Endothelial cell (in vitro differentiated cells): ENCODE measurements at regions not wholly inside any gene's neighbourhood (a gene's known extent, or its start where the extent isn't known, plus 50 kb on each side); places are given as distances from the start of the nearest gene placed in this dataset.

ENCODE experiments used
- DNase-seq: peaks from one replicate; pipeline ENCODE4 v3.0.0; 2021; ENCODE audit warnings: low spot score
- H3K27ac Mint-ChIP-seq: one replicate; pipeline ENCODE4 v1.8.0; 2021; ENCODE audit warnings: mixed read lengths, inconsistent platforms; ENCODE audit not compliant: unreplicated experiment
- H3K27me3 Mint-ChIP-seq: one replicate; pipeline ENCODE4 v1.8.0; 2021; ENCODE audit warnings: mild to moderate bottlenecking, moderate library complexity, mixed read lengths, inconsistent platforms; ENCODE audit not compliant: unreplicated experiment
- H3K36me3 Mint-ChIP-seq: one replicate; pipeline ENCODE4 v1.8.0; 2021; ENCODE audit warnings: mild to moderate bottlenecking, low read depth, mixed read lengths, inconsistent platforms; ENCODE audit not compliant: unreplicated experiment
- H3K4me1 Mint-ChIP-seq: one replicate; pipeline ENCODE4 v1.8.0; 2021; ENCODE audit warnings: mild to moderate bottlenecking, mixed read lengths, inconsistent platforms; ENCODE audit not compliant: unreplicated experiment
- H3K4me3 Mint-ChIP-seq: one replicate; pipeline ENCODE4 v1.8.0; 2021; ENCODE audit warnings: mild to moderate bottlenecking, mixed read lengths, inconsistent platforms; ENCODE audit not compliant: unreplicated experiment
- H3K9me3 Mint-ChIP-seq: one replicate; pipeline ENCODE4 v1.8.0; 2021; ENCODE audit warnings: mixed read lengths, inconsistent platforms; ENCODE audit not compliant: unreplicated experiment
- TF ChIP-seq, protein P1 (sequence below): fragments of 200-600 bp; sonication (generic); IDR thresholded peaks from one replicate; pipeline ENCODE4 v1.5.0; 2021; ENCODE audit warnings: antibody characterized with exemption; ENCODE audit not compliant: unreplicated experiment

DNA sequence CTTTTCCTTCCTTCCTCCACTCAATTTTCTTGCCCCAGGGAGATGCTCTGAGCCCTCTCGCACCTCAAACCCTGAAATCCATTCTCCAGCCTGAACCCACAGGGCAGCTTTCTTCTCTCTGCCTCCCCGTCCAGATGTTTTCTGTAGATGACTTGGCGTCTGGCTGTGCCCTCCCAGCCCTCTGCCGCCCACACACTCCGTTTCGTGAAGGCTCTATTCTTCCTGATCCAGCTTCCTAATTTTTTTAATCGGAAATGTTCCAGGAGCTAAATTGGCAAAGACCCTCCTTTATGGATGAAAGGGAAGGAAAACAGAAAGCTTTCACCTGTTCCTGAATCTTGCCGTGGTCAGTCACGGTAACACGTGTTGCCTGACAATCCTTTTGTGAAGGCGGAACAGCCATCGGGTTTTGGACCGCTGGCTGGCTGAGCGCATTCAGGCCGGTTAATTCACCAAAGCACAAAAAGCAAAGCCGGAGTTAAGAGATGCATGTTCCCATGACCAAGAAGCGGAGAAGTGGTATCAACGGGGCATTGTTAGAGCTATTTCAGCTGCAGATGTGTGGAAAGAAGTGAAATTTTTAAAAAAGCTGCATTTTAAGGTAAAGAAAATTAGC, 70.2 kb upstream of the FBRSL1 start:
- no peak overlapping the region for H3K27ac Mint-ChIP-seq
- DNase-seq: no peak
- no peaks in the 10 kb centered on the region for H3K36me3 Mint-ChIP-seq
- no peaks in the 10 kb centered on the region for H3K9me3 Mint-ChIP-seq
- no peak overlapping the region for H3K4me3 Mint-ChIP-seq
- H3K4me1 Mint-ChIP-seq: no peaks in the 10 kb centered on the region
- H3K27me3 Mint-ChIP-seq: peaks cover 20% of the 10 kb centered on the region
- TF ChIP-seq, protein P1, sequence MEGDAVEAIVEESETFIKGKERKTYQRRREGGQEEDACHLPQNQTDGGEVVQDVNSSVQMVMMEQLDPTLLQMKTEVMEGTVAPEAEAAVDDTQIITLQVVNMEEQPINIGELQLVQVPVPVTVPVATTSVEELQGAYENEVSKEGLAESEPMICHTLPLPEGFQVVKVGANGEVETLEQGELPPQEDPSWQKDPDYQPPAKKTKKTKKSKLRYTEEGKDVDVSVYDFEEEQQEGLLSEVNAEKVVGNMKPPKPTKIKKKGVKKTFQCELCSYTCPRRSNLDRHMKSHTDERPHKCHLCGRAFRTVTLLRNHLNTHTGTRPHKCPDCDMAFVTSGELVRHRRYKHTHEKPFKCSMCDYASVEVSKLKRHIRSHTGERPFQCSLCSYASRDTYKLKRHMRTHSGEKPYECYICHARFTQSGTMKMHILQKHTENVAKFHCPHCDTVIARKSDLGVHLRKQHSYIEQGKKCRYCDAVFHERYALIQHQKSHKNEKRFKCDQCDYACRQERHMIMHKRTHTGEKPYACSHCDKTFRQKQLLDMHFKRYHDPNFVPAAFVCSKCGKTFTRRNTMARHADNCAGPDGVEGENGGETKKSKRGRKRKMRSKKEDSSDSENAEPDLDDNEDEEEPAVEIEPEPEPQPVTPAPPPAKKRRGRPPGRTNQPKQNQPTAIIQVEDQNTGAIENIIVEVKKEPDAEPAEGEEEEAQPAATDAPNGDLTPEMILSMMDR: no peak

DNA sequence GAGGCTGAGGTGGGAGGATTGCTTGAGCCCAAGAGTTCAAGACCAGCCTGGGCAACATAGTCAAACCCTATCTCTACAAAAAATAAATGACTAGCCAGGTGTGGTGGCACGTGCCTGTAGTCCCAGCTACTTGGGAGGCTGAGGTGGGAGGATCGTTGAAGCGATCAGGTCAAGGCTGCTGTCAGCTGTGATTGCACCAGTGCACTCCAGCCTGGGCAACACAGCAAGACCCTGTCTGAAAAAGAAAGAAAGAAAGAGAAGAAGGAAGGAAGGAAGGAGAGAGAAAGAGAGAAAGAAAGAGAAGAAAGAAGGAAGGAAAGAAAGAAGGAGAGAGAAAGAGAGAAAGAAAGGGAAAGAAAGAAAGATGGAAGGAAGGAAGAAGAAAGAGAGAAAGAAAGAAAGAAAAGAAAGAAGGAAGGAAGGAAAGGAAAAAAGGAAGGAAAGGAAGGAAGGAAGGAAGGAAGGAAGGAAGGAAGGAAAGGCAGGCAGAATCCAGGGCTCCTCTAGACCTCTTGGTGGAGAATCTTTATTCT, 71.5 kb upstream of the FBRSL1 start:
- no peaks in the 10 kb centered on the region for H3K4me1 Mint-ChIP-seq
- no peak overlapping the region for H3K4me3 Mint-ChIP-seq
- no peak for DNase-seq
- H3K36me3 Mint-ChIP-seq: no peaks in the 10 kb centered on the region
- TF ChIP-seq, protein P1: no peak
- no peaks in the 10 kb centered on the region for H3K9me3 Mint-ChIP-seq
- no peak overlapping the region for H3K27ac Mint-ChIP-seq
- peaks cover 18% of the 10 kb centered on the region for H3K27me3 Mint-ChIP-seq

DNA sequence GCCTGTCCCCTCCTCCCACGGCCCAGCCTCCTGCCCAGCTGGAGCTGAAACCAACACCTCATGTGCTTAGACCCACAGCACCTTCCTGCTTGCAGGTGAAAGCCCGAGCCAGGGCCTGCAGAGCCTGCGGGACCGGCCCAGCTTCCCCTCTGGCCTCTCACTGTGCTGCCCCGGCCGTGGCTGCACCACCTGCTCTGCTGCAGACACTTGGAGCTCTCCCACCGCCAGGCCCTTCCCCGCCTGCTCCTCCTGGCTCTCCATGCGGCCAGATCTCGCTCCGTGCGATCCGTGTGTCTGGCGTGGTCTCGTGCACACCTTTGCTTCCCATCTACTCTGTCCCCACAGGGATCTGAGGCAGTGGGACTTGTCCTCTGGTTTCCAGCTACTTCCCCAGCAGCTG, 72.2 kb upstream of the FBRSL1 start:
- TF ChIP-seq, protein P1: no peak
- no peak overlapping the region for H3K4me3 Mint-ChIP-seq
- DNase-seq: no peak
- peak overlapping the region; percentile 36 for H3K27ac Mint-ChIP-seq
- H3K36me3 Mint-ChIP-seq: no peaks in the 10 kb centered on the region
- H3K4me1 Mint-ChIP-seq: no peaks in the 10 kb centered on the region
- no peaks in the 10 kb centered on the region for H3K9me3 Mint-ChIP-seq
- H3K27me3 Mint-ChIP-seq: peaks cover 15% of the 10 kb centered on the region

DNA sequence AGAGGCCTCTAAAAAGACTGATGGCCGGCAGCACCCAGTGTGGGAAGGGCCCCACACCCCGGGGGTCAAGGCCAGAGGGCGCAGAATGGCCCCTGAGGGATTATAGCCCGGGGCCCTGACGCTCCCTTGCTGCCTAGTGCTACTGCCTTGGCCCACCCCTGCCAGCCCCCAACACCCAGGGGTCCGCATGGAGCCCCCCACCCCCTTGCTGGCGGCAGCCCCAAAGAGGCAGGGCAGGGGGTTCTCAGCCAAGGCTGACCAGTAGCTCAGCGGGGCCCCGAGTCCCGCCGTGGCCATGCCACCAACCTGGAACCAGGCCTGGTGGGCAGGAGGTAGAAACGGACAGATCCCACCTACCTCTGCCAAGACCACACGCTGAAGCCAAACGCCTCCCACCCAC, 73.1 kb upstream of the FBRSL1 start:
- Mint-ChIP-seq H3K36me3 (no peaks in the 10 kb centered on the region), H3K4me3 (no peak overlapping the region), H3K27ac (no peak overlapping the region), H3K27me3 (peaks cover 14% of the 10 kb centered on the region), H3K9me3 (no peaks in the 10 kb centered on the region), H3K4me1 (no peaks in the 10 kb centered on the region)
- no peak for DNase-seq
- TF ChIP-seq, protein P1: no peak

- DNase-seq: no peak
- H3K27me3 Mint-ChIP-seq: peaks cover 16% of the 10 kb centered on the region
- no peak overlapping the region for H3K27ac Mint-ChIP-seq
- H3K4me1 Mint-ChIP-seq: no peaks in the 10 kb centered on the region
- no peaks in the 10 kb centered on the region for H3K36me3 Mint-ChIP-seq
- H3K4me3 Mint-ChIP-seq: no peak overlapping the region
- TF ChIP-seq, protein P1: no peak
- H3K9me3 Mint-ChIP-seq: no peaks in the 10 kb centered on the region
These were observed 73.8 kb upstream of the FBRSL1 start for GRCh38 chr12:132416121-132416673.
